ENCODE measurements at regions not wholly inside any gene's neighbourhood (a gene's known extent, or its start where the extent isn't known, plus 50 kb on each side); places are given as distances from the start of the nearest gene placed in this dataset.

DNA sequence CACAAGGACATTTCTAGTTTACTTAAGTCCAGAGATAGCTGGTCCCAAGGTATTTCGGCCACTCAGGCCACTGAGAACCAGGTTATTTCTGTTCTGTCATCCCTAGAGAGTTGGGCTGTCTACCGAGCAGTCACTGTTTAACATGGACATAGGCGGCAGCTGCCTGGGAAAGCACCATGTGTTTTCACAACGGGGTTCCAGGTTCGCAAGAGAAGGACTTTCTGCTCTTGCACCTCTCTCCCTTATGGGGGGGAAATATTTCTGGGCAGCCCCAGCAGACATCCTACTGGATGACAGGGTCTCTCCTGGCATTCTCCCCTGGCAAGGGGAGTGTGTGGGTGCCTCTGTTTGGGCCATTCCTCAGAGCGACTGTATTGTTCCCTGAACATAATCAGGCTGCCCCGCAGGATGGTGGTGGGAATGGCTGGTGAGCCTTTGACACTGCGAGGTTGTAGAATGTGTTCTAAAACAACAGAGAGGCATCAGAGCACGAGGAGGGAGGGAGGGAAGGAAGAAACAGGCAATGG lies 64.4 kb upstream of the DUSP22 start:
- in situ Hi-C loops (cut with HindIII; ENCODE audit: low pct_unique_long_range_greater_than_20kb, low sequenced_read_pairs) (no loop called here), intact Hi-C loops (cut with micrococcal nuclease; ENCODE audit: unreplicated experiment) (no loop called here)
- TF ChIP-seq, protein P1, sequence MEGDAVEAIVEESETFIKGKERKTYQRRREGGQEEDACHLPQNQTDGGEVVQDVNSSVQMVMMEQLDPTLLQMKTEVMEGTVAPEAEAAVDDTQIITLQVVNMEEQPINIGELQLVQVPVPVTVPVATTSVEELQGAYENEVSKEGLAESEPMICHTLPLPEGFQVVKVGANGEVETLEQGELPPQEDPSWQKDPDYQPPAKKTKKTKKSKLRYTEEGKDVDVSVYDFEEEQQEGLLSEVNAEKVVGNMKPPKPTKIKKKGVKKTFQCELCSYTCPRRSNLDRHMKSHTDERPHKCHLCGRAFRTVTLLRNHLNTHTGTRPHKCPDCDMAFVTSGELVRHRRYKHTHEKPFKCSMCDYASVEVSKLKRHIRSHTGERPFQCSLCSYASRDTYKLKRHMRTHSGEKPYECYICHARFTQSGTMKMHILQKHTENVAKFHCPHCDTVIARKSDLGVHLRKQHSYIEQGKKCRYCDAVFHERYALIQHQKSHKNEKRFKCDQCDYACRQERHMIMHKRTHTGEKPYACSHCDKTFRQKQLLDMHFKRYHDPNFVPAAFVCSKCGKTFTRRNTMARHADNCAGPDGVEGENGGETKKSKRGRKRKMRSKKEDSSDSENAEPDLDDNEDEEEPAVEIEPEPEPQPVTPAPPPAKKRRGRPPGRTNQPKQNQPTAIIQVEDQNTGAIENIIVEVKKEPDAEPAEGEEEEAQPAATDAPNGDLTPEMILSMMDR (IDR thresholded peaks at IDR 0.05), result no peak
- TF ChIP-seq, protein P2, sequence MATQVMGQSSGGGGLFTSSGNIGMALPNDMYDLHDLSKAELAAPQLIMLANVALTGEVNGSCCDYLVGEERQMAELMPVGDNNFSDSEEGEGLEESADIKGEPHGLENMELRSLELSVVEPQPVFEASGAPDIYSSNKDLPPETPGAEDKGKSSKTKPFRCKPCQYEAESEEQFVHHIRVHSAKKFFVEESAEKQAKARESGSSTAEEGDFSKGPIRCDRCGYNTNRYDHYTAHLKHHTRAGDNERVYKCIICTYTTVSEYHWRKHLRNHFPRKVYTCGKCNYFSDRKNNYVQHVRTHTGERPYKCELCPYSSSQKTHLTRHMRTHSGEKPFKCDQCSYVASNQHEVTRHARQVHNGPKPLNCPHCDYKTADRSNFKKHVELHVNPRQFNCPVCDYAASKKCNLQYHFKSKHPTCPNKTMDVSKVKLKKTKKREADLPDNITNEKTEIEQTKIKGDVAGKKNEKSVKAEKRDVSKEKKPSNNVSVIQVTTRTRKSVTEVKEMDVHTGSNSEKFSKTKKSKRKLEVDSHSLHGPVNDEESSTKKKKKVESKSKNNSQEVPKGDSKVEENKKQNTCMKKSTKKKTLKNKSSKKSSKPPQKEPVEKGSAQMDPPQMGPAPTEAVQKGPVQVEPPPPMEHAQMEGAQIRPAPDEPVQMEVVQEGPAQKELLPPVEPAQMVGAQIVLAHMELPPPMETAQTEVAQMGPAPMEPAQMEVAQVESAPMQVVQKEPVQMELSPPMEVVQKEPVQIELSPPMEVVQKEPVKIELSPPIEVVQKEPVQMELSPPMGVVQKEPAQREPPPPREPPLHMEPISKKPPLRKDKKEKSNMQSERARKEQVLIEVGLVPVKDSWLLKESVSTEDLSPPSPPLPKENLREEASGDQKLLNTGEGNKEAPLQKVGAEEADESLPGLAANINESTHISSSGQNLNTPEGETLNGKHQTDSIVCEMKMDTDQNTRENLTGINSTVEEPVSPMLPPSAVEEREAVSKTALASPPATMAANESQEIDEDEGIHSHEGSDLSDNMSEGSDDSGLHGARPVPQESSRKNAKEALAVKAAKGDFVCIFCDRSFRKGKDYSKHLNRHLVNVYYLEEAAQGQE (IDR thresholded peaks at IDR 0.05; ENCODE audit: insufficient read depth in 1 of 2, low read depth in 2 of 2, low read length in 1 of 2), result no peak
- TF ChIP-seq TCF7L2 (IDR thresholded peaks at IDR 0.05; ENCODE audit: low read depth, low read length) (no peak), SIN3A (IDR thresholded peaks at IDR 0.05; ENCODE audit: borderline replicate concordance, insufficient read depth, low read depth, low read length) (no peak)
- ATAC-seq (no peak), DNase-seq (ENCODE audit: low read depth, low spot score) (no peak)
- Histone ChIP-seq H3K9me3 (ENCODE audit: control insufficient read depth, insufficient read depth, low read depth, low read length) (no peaks in the 10 kb centered on the region), H3K27me3 (ENCODE audit: control insufficient read depth, insufficient read depth, low read length) (no peaks in the 10 kb centered on the region), H3K27ac (ENCODE audit: low read length) (no peak overlapping the region), H3K36me3 (ENCODE audit: control insufficient read depth, insufficient read depth, low read length) (no peaks in the 10 kb centered on the region), H3K4me1 (ENCODE audit: control insufficient read depth, insufficient read depth, low read length) (no peaks in the 10 kb centered on the region), H3K4me3 (ENCODE audit: low read depth in 2 of 2, low read length in 2 of 2) (no peak overlapping the region)
- CTCF ChIA-PET, result no interaction called here
- no TSS peak for BruUV-seq (replicated peaks)
- POLR2A ChIA-PET, result no interaction called here

DNA sequence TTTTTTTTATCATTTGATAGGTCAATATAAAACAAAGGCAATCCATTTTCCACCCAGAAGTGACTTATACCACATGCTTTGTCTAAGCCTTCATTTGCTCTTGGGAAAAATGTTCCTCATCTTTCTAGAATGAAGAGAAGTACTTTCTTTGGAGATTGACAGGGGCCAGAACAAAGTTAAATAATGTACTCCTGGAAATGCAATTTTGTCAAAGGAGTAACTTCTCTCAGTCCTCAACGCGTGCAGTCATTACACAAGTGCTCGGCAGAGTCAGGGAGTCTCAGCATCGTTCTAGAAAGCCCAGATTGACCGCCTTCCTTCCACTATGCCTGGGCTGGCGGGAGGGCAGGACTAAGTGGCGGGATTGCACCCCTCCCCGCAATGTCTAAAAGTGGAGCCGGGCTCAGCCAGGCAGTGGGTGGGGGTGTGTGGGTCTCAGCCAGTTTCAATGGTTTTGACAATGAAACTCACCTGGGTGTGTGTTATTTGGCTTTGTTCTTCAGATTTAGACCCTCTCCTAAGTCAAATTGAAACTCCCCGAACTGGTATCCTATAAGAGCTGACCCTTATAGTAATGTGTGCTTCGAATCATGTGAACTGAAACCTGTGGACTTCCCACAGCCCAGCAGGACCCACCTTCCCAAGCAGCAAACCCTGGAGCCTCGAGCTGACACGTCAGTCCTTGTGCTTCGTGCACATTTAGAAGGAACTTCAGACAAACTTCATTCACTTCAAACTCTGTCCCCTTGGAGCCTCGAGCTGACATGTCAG lies 63.2 kb upstream of the DUSP22 start:
- intact Hi-C loops (cut with micrococcal nuclease; ENCODE audit: unreplicated experiment) (no loop called here), in situ Hi-C loops (cut with HindIII; ENCODE audit: low pct_unique_long_range_greater_than_20kb, low sequenced_read_pairs) (no loop called here)
- Histone ChIP-seq H3K27ac (ENCODE audit: low read length) (no peak overlapping the region), H3K4me1 (ENCODE audit: control insufficient read depth, insufficient read depth, low read length) (no peaks in the 10 kb centered on the region), H3K9me3 (ENCODE audit: control insufficient read depth, insufficient read depth, low read depth, low read length) (no peaks in the 10 kb centered on the region), H3K27me3 (ENCODE audit: control insufficient read depth, insufficient read depth, low read length) (no peaks in the 10 kb centered on the region), H3K4me3 (ENCODE audit: low read depth in 2 of 2, low read length in 2 of 2) (no peak overlapping the region), H3K36me3 (ENCODE audit: control insufficient read depth, insufficient read depth, low read length) (no peaks in the 10 kb centered on the region)
- DNase-seq (ENCODE audit: low read depth, low spot score) (no peak), ATAC-seq (no peak)
- ChIA-PET CTCF (no interaction called here), POLR2A (no interaction called here)
- no peak for TF ChIP-seq POLR2AphosphoS5 (IDR thresholded peaks at IDR 0.05; ENCODE audit: low read depth, low read length)
- TF ChIP-seq, protein P2 (IDR thresholded peaks at IDR 0.05; ENCODE audit: insufficient read depth in 1 of 2, low read depth in 2 of 2, low read length in 1 of 2), result no peak
- no peak for TF ChIP-seq TCF7L2 (IDR thresholded peaks at IDR 0.05; ENCODE audit: low read depth, low read length)
- no peak for TF ChIP-seq SIN3A (IDR thresholded peaks at IDR 0.05; ENCODE audit: borderline replicate concordance, insufficient read depth, low read depth, low read length)
- TF ChIP-seq, protein P1 (IDR thresholded peaks at IDR 0.05), result no peak
- BruUV-seq (replicated peaks), result no TSS peak

Measured in Panc1 (cell line).